Liver (tissue), 8 donors: ENCODE measurements at regions not wholly inside any gene's neighbourhood (a gene's known extent, or its start where the extent isn't known, plus 50 kb on each side); places are given as distances from the start of the nearest gene placed in this dataset.

Experiments
- DNase-seq: peaks from one replicate; pipeline ENCODE4 v3.0.0-alpha.2; 2017; ENCODE audit warnings: low spot score
- H3K27ac ChIP-seq, 2 donors: one replicate each; pipeline ENCODE4 v1.7.0; 2013; ENCODE audit warnings: inconsistent platforms in 2 of 2, low read length in 2 of 2, control low read depth in 1 of 2, low read depth in 1 of 2, mild to moderate bottlenecking in 1 of 2
- H3K27me3 ChIP-seq, 4 donors: one replicate each; pipeline versions ENCODE4 v1.6.1 to v1.7.0; 2013; ENCODE audit warnings: low read length in 3 of 4, inconsistent platforms in 1 of 4, mild to moderate bottlenecking in 1 of 4, moderate library complexity in 1 of 4; ENCODE audit not compliant: control insufficient read depth in 4 of 4, insufficient read depth in 4 of 4
- H3K36me3 ChIP-seq, 4 donors: one replicate each; pipeline versions ENCODE4 v1.6.1 to v1.7.0; 2013; ENCODE audit warnings: low read length in 3 of 4, mild to moderate bottlenecking in 3 of 4, low read depth in 1 of 4, moderate library complexity in 1 of 4; ENCODE audit not compliant: control insufficient read depth in 4 of 4, insufficient read depth in 3 of 4
- H3K4me1 ChIP-seq, 4 donors: one replicate each; pipeline versions ENCODE4 v1.6.1 to v1.7.0; 2013; ENCODE audit warnings: low read length in 3 of 4, mild to moderate bottlenecking in 3 of 4, moderate library complexity in 1 of 4; ENCODE audit not compliant: control insufficient read depth in 4 of 4, insufficient read depth in 4 of 4
- H3K4me3 ChIP-seq, 3 donors: one replicate each; pipeline versions ENCODE4 v1.6.1 to v1.7.0; 2013; ENCODE audit warnings: low read length in 3 of 3, control low read depth in 1 of 3, low read depth in 1 of 3, mild to moderate bottlenecking in 1 of 3
- H3K9ac ChIP-seq, 2 donors: one replicate each; pipeline ENCODE4 v1.7.0; 2013; ENCODE audit warnings: low read length in 2 of 2, mild to moderate bottlenecking in 2 of 2, moderate library complexity in 2 of 2, control low read depth in 1 of 2, low read depth in 1 of 2
- H3K9me3 ChIP-seq, 4 donors: one replicate each; pipeline versions ENCODE4 v1.6.1 to v1.7.0; 2013; ENCODE audit warnings: low read length in 3 of 4; ENCODE audit not compliant: control insufficient read depth in 4 of 4
- ATF3 ChIP-seq: IDR thresholded peaks from 2 replicates; pipeline ENCODE4 v1.6.1; 2016; ENCODE audit warnings: antibody characterized with exemption
- CTCF ChIP-seq: fragments of 150-350 bp; IDR thresholded peaks from 2 replicates; pipeline ENCODE4 v1.5.1; 2017; ENCODE audit warnings: improper control_type of control experiment, low read depth, low read length; ENCODE audit not compliant: missing input control
- EGR1 ChIP-seq, 2 donors: IDR thresholded peaks; 2 replicates each; pipeline ENCODE4 v1.6.1; 2016 to 2018; ENCODE audit warnings: antibody characterized with exemption in 2 of 2, low read depth in 2 of 2
- FOXA2 ChIP-seq: IDR thresholded peaks from 2 replicates; pipeline ENCODE4 v1.6.1; 2016; ENCODE audit warnings: antibody characterized with exemption
- GABPA ChIP-seq, 2 donors: IDR thresholded peaks in 1 of 2; conservative IDR thresholded peaks in 1 of 2; 2 replicates each; pipeline ENCODE4 v1.6.1; 2016; ENCODE audit warnings: antibody characterized with exemption in 2 of 2, mild to moderate bottlenecking in 1 of 2, moderate library complexity in 1 of 2
- HNF4A ChIP-seq, 2 donors: conservative IDR thresholded peaks; 2 replicates each; pipeline ENCODE4 v1.6.1; 2016; ENCODE audit warnings: antibody characterized with exemption in 2 of 2, mild to moderate bottlenecking in 2 of 2
- HNF4G ChIP-seq: IDR thresholded peaks from 2 replicates; pipeline ENCODE4 v1.6.1; 2016; ENCODE audit warnings: antibody characterized with exemption
- JUND ChIP-seq, 2 donors: IDR thresholded peaks; 2 replicates each; pipeline ENCODE4 v1.6.1; 2016; ENCODE audit warnings: antibody characterized with exemption in 2 of 2
- MAX ChIP-seq: IDR thresholded peaks from 2 replicates; pipeline ENCODE4 v1.6.1; 2016; ENCODE audit warnings: antibody characterized with exemption
- NR2F2 ChIP-seq: IDR thresholded peaks from 2 replicates; pipeline ENCODE4 v1.6.1; 2016; ENCODE audit warnings: antibody characterized with exemption
- RAD21 ChIP-seq, 2 donors: IDR thresholded peaks; 2 replicates each; pipeline ENCODE4 v1.6.1; 2016; ENCODE audit warnings: antibody characterized with exemption in 2 of 2, mild to moderate bottlenecking in 2 of 2
- REST ChIP-seq: IDR thresholded peaks from 2 replicates; pipeline ENCODE4 v1.6.1; 2016; ENCODE audit warnings: antibody characterized with exemption, mild to moderate bottlenecking
- RXRA ChIP-seq, 2 donors: IDR thresholded peaks; 2 replicates each; pipeline ENCODE4 v1.6.1; 2017 to 2018; ENCODE audit warnings: antibody characterized with exemption in 2 of 2, mild to moderate bottlenecking in 1 of 2
- SP1 ChIP-seq: IDR thresholded peaks from 2 replicates; pipeline ENCODE4 v1.6.1; 2018; ENCODE audit warnings: antibody characterized with exemption, mild to moderate bottlenecking
- TAF1 ChIP-seq: conservative IDR thresholded peaks from 2 replicates; pipeline ENCODE4 v1.6.1; 2016; ENCODE audit warnings: antibody characterized with exemption, mild to moderate bottlenecking
- YY1 ChIP-seq: IDR thresholded peaks from 2 replicates; pipeline ENCODE4 v1.6.1; 2016; ENCODE audit warnings: antibody characterized with exemption, mild to moderate bottlenecking
- ZBTB33 ChIP-seq: IDR thresholded peaks from 2 replicates; pipeline ENCODE4 v1.6.1; 2016; ENCODE audit warnings: antibody characterized with exemption
- WGBS: extraction: QIAGEN DNeasy Blood & Tissue Kit; methylation state at CpG from one replicate; pipeline ENCODE4 v1.1.7; 2013; 5-methylcytosine and 5-hydroxymethylcytosine counted together
- donor health status: healthy.
- donor health status: healthy.
- donor health status: healthy.
- donor health status: healthy.
- donor health status: healthy.

GRCh38 chr3:20773320-20773984 is 587.4 kb upstream of the SGO1 start:
- DNase-seq: no peak
- WGBS: 36% methylated on average over 5 of the region's 5 CpGs
- peak overlapping the region in 1 of 2 donors; percentile 36 for H3K27ac ChIP-seq
- TF ChIP-seq NR2F2 (no peak), FOXA2 (peak; percentile 29), ZBTB33 (no peak), HNF4G (peak; percentile 58), CTCF (no peak), RXRA (IDR thresholded peaks at IDR 0.05) (peak in 1 of 2 donors; percentile 36), TAF1 (peak; percentile 42), YY1 (no peak), SP1 (peak; percentile 60), EGR1 (IDR thresholded peaks at IDR 0.05; ENCODE audit: low read depth in 2 of 2) (peak in 1 of 2 donors; percentile 0), RAD21 (IDR thresholded peaks at IDR 0.05) (peak in 1 of 2 donors; percentile 18), HNF4A (conservative IDR thresholded peaks at IDR 0.05) (peak; percentile 67 to 76), ATF3 (no peak), JUND (IDR thresholded peaks at IDR 0.05) (peak in 1 of 2 donors; percentile 10)
- H3K4me1 ChIP-seq: peaks cover 1 to 7% (median 6%) of the 10 kb centered on the region in 4 donors
- no peaks in the 10 kb centered on the region for H3K27me3 ChIP-seq
- H3K36me3 ChIP-seq: no peaks in the 10 kb centered on the region
- no peak overlapping the region for H3K4me3 ChIP-seq
- no peaks in the 10 kb centered on the region for H3K9me3 ChIP-seq
- no peak overlapping the region for H3K9ac ChIP-seq

- Histone ChIP-seq H3K9ac (no peak overlapping the region), H3K27ac (peak overlapping the region in 1 of 2 donors; percentile 36)
- DNase-seq: no peak
- TF ChIP-seq HNF4A (conservative IDR thresholded peaks at IDR 0.05) (no peak), EGR1 (IDR thresholded peaks at IDR 0.05; ENCODE audit: low read depth in 2 of 2) (peak; percentile 55 to 82), NR2F2 (peak; percentile 38), FOXA2 (peak; percentile 87), RXRA (IDR thresholded peaks at IDR 0.05) (peak in 1 of 2 donors; percentile 56), REST (peak; percentile 8), JUND (IDR thresholded peaks at IDR 0.05) (no peak), MAX (peak; percentile 21), TAF1 (no peak), ATF3 (no peak), HNF4G (no peak), ZBTB33 (peak; percentile 14), RAD21 (IDR thresholded peaks at IDR 0.05) (peak in 1 of 2 donors; percentile 13), YY1 (no peak), SP1 (no peak), GABPA (IDR thresholded peaks at IDR 0.05 in 1 of 2, conservative IDR thresholded peaks at IDR 0.05 in 1 of 2) (no peak), CTCF (no peak)
Measured at GRCh38 chr3:20772869-20773268, 586.9 kb upstream of the SGO1 start.

More at GRCh38 chr3:20772869-20773268, 586.9 kb upstream of the SGO1 start:
- Histone ChIP-seq H3K27me3 (no peaks in the 10 kb centered on the region), H3K36me3 (no peaks in the 10 kb centered on the region), H3K4me1 (peaks cover 1 to 7% (median 6%) of the 10 kb centered on the region in 4 donors), H3K4me3 (no peak overlapping the region), H3K9me3 (no peaks in the 10 kb centered on the region)
